Caco-2 (cell line): ENCODE measurements at regions not wholly inside any gene's neighbourhood (a gene's known extent, or its start where the extent isn't known, plus 50 kb on each side); places are given as distances from the start of the nearest gene placed in this dataset.

Experiments used
- BruUV-seq: library from RNA; stranded (reverse); fragments of 400-500 nt; replicated peaks from 2 replicates; lab custom pipeline; 2021; lab: Mats Ljungman, UMichigan
- CTCF ChIA-PET: fragments of 300-600 bp; sonication (Branson Sonifier 250); formaldehyde crosslinking; loops from one replicate; lab custom pipeline; 2022; ENCODE audit warnings: antibody characterized with exemption; lab: Charles Lee
- POLR2A ChIA-PET: fragments of 300-600 bp; sonication (Branson Sonifier 250); formaldehyde crosslinking; loops from one replicate; lab custom pipeline; 2022; ENCODE audit warnings: antibody characterized with exemption; lab: Charles Lee
- DNase-seq, 2 experiments: peaks; one replicate each; pipeline versions ENCODE4 v3.0.0 to v3.0.0-alpha.2; 2020 to 2022
- H3K27me3 ChIP-seq: replicated peaks from 2 replicates; pipeline ENCODE4 v1.6.0; 2011; ENCODE audit warnings: low read length; ENCODE audit not compliant: control insufficient read depth, insufficient read depth
- H3K36me3 ChIP-seq: 2 replicates; pipeline ENCODE4 v1.5.1; 2011; ENCODE audit warnings: low read length; ENCODE audit not compliant: control insufficient read depth, insufficient read depth
- H3K4me1 ChIP-seq: fragments of 250-450 bp; sonication (Bioruptor Pico); 2 replicates; pipeline ENCODE4 v1.5.1; 2020; ENCODE audit warnings: mild to moderate bottlenecking
- H3K4me3 ChIP-seq: 2 replicates; pipeline ENCODE4 v1.5.1; 2011; ENCODE audit warnings: low read depth, mild to moderate bottlenecking, control low read depth, low read length
- H3K9me3 ChIP-seq: fragments of 250-450 bp; sonication (Bioruptor Pico); 2 replicates; pipeline ENCODE4 v1.5.1; 2020; ENCODE audit warnings: mild to moderate bottlenecking, moderate library complexity
- H3K27ac Mint-ChIP-seq: one replicate; pipeline ENCODE4 v1.8.0; 2022; ENCODE audit warnings: mixed read lengths; ENCODE audit not compliant: unreplicated experiment
- H3K27me3 Mint-ChIP-seq: one replicate; pipeline ENCODE4 v1.8.0; 2022; ENCODE audit warnings: mixed read lengths; ENCODE audit not compliant: insufficient read depth, unreplicated experiment
- H3K36me3 Mint-ChIP-seq: one replicate; pipeline ENCODE4 v1.8.0; 2022; ENCODE audit warnings: mild to moderate bottlenecking, mixed read lengths; ENCODE audit not compliant: insufficient read depth, unreplicated experiment
- H3K4me1 Mint-ChIP-seq: one replicate; pipeline ENCODE4 v1.8.0; 2022; ENCODE audit warnings: low read depth, mixed read lengths; ENCODE audit not compliant: unreplicated experiment
- H3K4me3 Mint-ChIP-seq: one replicate; pipeline ENCODE4 v1.8.0; 2022; ENCODE audit warnings: mild to moderate bottlenecking, moderate library complexity, mixed read lengths; ENCODE audit not compliant: unreplicated experiment
- H3K9me3 Mint-ChIP-seq: one replicate; pipeline ENCODE4 v1.8.0; 2022; ENCODE audit warnings: mixed read lengths; ENCODE audit not compliant: unreplicated experiment
- CTCF ChIP-seq, 2 experiments: fragments of 200-600 bp in 1 of 2; IDR thresholded peaks; 1 replicate in 1 of 2; 2 replicates in 1 of 2; pipeline versions ENCODE4 v1.5.1 to v1.8.0; 2011 to 2022; ENCODE audit warnings: antibody characterized with exemption in 1 of 2, control low read depth in 1 of 2, inconsistent platforms in 1 of 2, low read depth in 1 of 2, low read length in 1 of 2, mild to moderate bottlenecking in 1 of 2, moderate library complexity in 1 of 2; ENCODE audit not compliant: insufficient read depth in 1 of 2, severe bottlenecking in 1 of 2, unreplicated experiment in 1 of 2
- intact Hi-C: fragments of 100-400 bp; cut with micrococcal nuclease; formaldehyde crosslinking; loops from one replicate; pipeline ENCODE4 v1.10.0; 2022; ENCODE audit not compliant: unreplicated experiment

DNA sequence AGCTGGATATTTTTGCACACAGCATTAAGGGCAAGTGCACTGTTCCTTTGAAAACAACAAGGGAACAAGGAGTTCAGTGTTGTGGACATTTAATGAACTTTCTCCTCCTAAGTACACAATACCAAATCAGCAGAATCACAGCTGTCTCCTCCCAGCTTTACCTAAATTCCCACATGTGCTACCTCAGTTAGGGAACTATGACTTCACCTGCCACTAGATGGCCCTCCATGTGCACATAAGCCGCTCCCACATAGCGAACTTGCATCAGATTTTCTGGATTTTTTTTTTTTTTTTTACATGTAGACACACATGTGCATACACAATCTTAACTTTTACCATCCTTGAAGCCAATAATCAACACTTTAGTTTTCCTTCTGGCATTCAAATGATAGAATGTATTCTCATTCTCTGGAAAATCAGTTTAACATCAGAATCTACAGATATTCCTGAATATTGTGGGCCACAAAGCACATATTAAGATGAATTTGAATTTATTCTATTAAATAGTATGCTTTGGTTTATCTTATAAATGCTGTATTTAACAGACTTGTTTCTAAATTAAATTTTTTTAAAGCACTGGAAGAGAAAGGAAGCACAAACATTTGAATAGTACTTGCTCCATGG is 123.6 kb downstream of the PALM2AKAP2 start:
- Histone ChIP-seq H3K36me3 (no peaks in the 10 kb centered on the region), H3K4me1 (no peaks in the 10 kb centered on the region), H3K27me3 (no peaks in the 10 kb centered on the region), H3K4me3 (no peak overlapping the region), H3K9me3 (no peaks in the 10 kb centered on the region)
- no peak overlapping the region for H3K27ac Mint-ChIP-seq
- no peaks in the 10 kb centered on the region for H3K36me3 Mint-ChIP-seq
- peak; percentile 77 to 81 for DNase-seq
- no peaks in the 10 kb centered on the region for H3K9me3 Mint-ChIP-seq
- BruUV-seq = no TSS peak
- ChIA-PET CTCF (interaction anchor here (0.6 to 1.5 kb wide), 22 partner anchors 9 to 1333 kb away, joined by 3 to 15 read pairs (median 4); no protein-coding TSS in a partner anchor), POLR2A (interaction anchor here (0.7 to 1.5 kb wide), 3 partner anchors 10 to 224 kb away, joined by 4 to 7 read pairs (median 5); no protein-coding TSS in a partner anchor)
- no peak overlapping the region for H3K4me3 Mint-ChIP-seq
- intact Hi-C loops = loop anchor here (1.0 to 5.0 kb wide), 6 partner anchors 65 to 804 kb away; no protein-coding TSS in a partner anchor
- TF ChIP-seq CTCF (IDR thresholded peaks at IDR 0.05; ENCODE audit: insufficient read depth in 1 of 2, low read depth in 1 of 2, low read length in 1 of 2, severe bottlenecking in 1 of 2, unreplicated experiment in 1 of 2) = peak; percentile 86 to 87
- peaks cover 7% of the 10 kb centered on the region for H3K27me3 Mint-ChIP-seq
- no peaks in the 10 kb centered on the region for H3K4me1 Mint-ChIP-seq

GRCh38 chr9:109904666-109905065 is 124.7 kb downstream of the PALM2AKAP2 start:
- peaks cover 3% of the 10 kb centered on the region for H3K27me3 Mint-ChIP-seq
- no peak for DNase-seq
- Histone ChIP-seq H3K4me3 (no peak overlapping the region), H3K36me3 (no peaks in the 10 kb centered on the region), H3K4me1 (no peaks in the 10 kb centered on the region), H3K27me3 (no peaks in the 10 kb centered on the region), H3K9me3 (no peaks in the 10 kb centered on the region)
- intact Hi-C loops = loop anchor here (5.0 kb wide), 1 partner anchor 803 kb away; no protein-coding TSS in a partner anchor
- POLR2A ChIA-PET = no interaction called here
- no peak for TF ChIP-seq CTCF (IDR thresholded peaks at IDR 0.05; ENCODE audit: insufficient read depth in 1 of 2, low read depth in 1 of 2, low read length in 1 of 2, severe bottlenecking in 1 of 2, unreplicated experiment in 1 of 2)
- no peaks in the 10 kb centered on the region for H3K4me1 Mint-ChIP-seq
- no peak overlapping the region for H3K4me3 Mint-ChIP-seq
- CTCF ChIA-PET = interaction anchor here (0.7 to 1.5 kb wide), 2 partner anchors 176 to 248 kb away, joined by 3 to 15 read pairs; no protein-coding TSS in a partner anchor
- no peaks in the 10 kb centered on the region for H3K36me3 Mint-ChIP-seq
- BruUV-seq = no TSS peak
- no peaks in the 10 kb centered on the region for H3K9me3 Mint-ChIP-seq
- no peak overlapping the region for H3K27ac Mint-ChIP-seq

- no peaks in the 10 kb centered on the region for H3K9me3 Mint-ChIP-seq
- CTCF ChIA-PET = no interaction called here
- BruUV-seq = no TSS peak
- H3K4me1 Mint-ChIP-seq = no peaks in the 10 kb centered on the region
- H3K36me3 ChIP-seq = no peaks in the 10 kb centered on the region
- H3K4me3 Mint-ChIP-seq = no peak overlapping the region
- no peak for TF ChIP-seq CTCF (IDR thresholded peaks at IDR 0.05; ENCODE audit: insufficient read depth in 1 of 2, low read depth in 1 of 2, low read length in 1 of 2, severe bottlenecking in 1 of 2, unreplicated experiment in 1 of 2)
- H3K36me3 Mint-ChIP-seq = no peaks in the 10 kb centered on the region
- POLR2A ChIA-PET = no interaction called here
- no peaks in the 10 kb centered on the region for H3K4me1 ChIP-seq
- no peak for DNase-seq
- no peak overlapping the region for H3K4me3 ChIP-seq
- no peaks in the 10 kb centered on the region for H3K9me3 ChIP-seq
- no peak overlapping the region for H3K27ac Mint-ChIP-seq
- intact Hi-C loops = no loop called here
- no peaks in the 10 kb centered on the region for H3K27me3 ChIP-seq
- H3K27me3 Mint-ChIP-seq = no peaks in the 10 kb centered on the region
Measured at GRCh38 chr9:109905472-109905871, 125.5 kb downstream of the PALM2AKAP2 start.
